IMR-90 (cell line): ENCODE measurements at regions not wholly inside any gene's neighbourhood (a gene's known extent, or its start where the extent isn't known, plus 50 kb on each side); places are given as distances from the start of the nearest gene placed in this dataset.

Experiments used
- ATAC-seq: fragments of 200-7000 bp; cut with Tn5 transposase; 2 replicates; pipeline ENCODE4 v1.9.1; 2020; ENCODE audit warnings: low read depth, mild to moderate bottlenecking, moderate library complexity
- BruUV-seq: library from RNA; stranded (reverse); fragments of 400-500 nt; replicated peaks from 2 replicates; lab custom pipeline; 2021; lab: Mats Ljungman, UMichigan
- CTCF ChIA-PET: fragments of 300-600 bp; formaldehyde crosslinking; extraction: SDS; loops from one replicate; lab custom pipeline; 2021; ENCODE audit warnings: antibody characterized with exemption; lab: Yijun Ruan, JAX
- POLR2A ChIA-PET: fragments of 300-600 bp; sonication (Branson Sonifier 250); formaldehyde crosslinking; loops from one replicate; lab custom pipeline; 2022; ENCODE audit warnings: antibody characterized with exemption; ENCODE audit not compliant: unreplicated experiment; lab: Charles Lee
- DNase-seq: peaks from one replicate; pipeline ENCODE4 v3.0.0; 2013
- H2AFZ ChIP-seq: replicated peaks from 2 replicates; pipeline ENCODE3; 2013; ENCODE audit warnings: low read length, mild to moderate bottlenecking; ENCODE audit not compliant: poor library complexity
- H2AK5ac ChIP-seq: 2 replicates; pipeline ENCODE4 v1.6.1; 2013; ENCODE audit warnings: low read depth, low read length, inconsistent platforms
- H2AK9ac ChIP-seq: replicated peaks from 2 replicates; pipeline ENCODE3; 2013; ENCODE audit warnings: mild to moderate bottlenecking, low read depth, low read length, moderate library complexity; ENCODE audit not compliant: poor library complexity
- H2BK120ac ChIP-seq: 2 replicates; pipeline ENCODE4 v1.6.1; 2013; ENCODE audit warnings: low read depth, low read length, inconsistent platforms
- H2BK15ac ChIP-seq: 3 replicates; pipeline ENCODE4 v1.6.1; 2013; ENCODE audit warnings: low read depth, low read length, inconsistent platforms
- H2BK20ac ChIP-seq: 2 replicates; pipeline ENCODE4 v1.6.1; 2013; ENCODE audit warnings: low read depth, mild to moderate bottlenecking, inconsistent platforms, low read length, moderate library complexity
- H2BK5ac ChIP-seq: 2 replicates; pipeline ENCODE4 v1.6.1; 2013; ENCODE audit warnings: mild to moderate bottlenecking, low read depth, low read length, inconsistent platforms; ENCODE audit not compliant: poor library complexity, severe bottlenecking
- H3K14ac ChIP-seq: replicated peaks from 2 replicates; pipeline ENCODE4 v1.6.1; 2013; ENCODE audit warnings: low read depth, low read length, inconsistent platforms
- H3K18ac ChIP-seq: 2 replicates; pipeline ENCODE4 v1.6.1; 2013; ENCODE audit warnings: low read depth, low read length, control low read depth
- H3K23ac ChIP-seq: 2 replicates; pipeline ENCODE4 v1.6.1; 2013; ENCODE audit warnings: low read depth, low read length, inconsistent platforms
- H3K27ac ChIP-seq: 2 replicates; pipeline ENCODE4 v1.5.1; 2013; ENCODE audit warnings: mild to moderate bottlenecking, control low read depth, low read length; ENCODE audit not compliant: insufficient read depth
- H3K27me3 ChIP-seq: 2 replicates; pipeline ENCODE4 v1.6.1; 2013; ENCODE audit warnings: low read length; ENCODE audit not compliant: control insufficient read depth, insufficient read depth
- H3K36me3 ChIP-seq: 2 replicates; pipeline ENCODE4 v1.6.1; 2013; ENCODE audit warnings: low read length, mixed read lengths; ENCODE audit not compliant: control insufficient read depth, insufficient read depth
- H3K4ac ChIP-seq: 2 replicates; pipeline ENCODE4 v1.6.1; 2013; ENCODE audit warnings: low read depth, low read length, inconsistent platforms
- H3K4me1 ChIP-seq: 2 replicates; pipeline ENCODE4 v1.6.1; 2013; ENCODE audit warnings: low read length, mixed read lengths; ENCODE audit not compliant: control insufficient read depth, insufficient read depth
- H3K4me2 ChIP-seq: 2 replicates; pipeline ENCODE4 v1.6.1; 2013; ENCODE audit warnings: low read depth, mild to moderate bottlenecking, control low read depth, low read length, moderate library complexity
- H3K4me3 ChIP-seq: 2 replicates; pipeline ENCODE4 v1.5.1; 2013; ENCODE audit warnings: low read depth, mild to moderate bottlenecking, control low read depth, low read length, moderate library complexity; ENCODE audit not compliant: insufficient read depth
- H3K56ac ChIP-seq: 2 replicates; pipeline ENCODE4 v1.6.1; 2013; ENCODE audit warnings: low read length, inconsistent platforms; ENCODE audit not compliant: insufficient read depth; ENCODE audit errors: extremely low read depth
- H3K79me1 ChIP-seq, 2 experiments: 2 replicates each; pipeline ENCODE4 v1.6.1; 2013; ENCODE audit warnings: low read length in 2 of 2, inconsistent platforms in 1 of 2, low read depth in 1 of 2
- H3K9ac ChIP-seq: 2 replicates; pipeline ENCODE4 v1.6.1; 2013; ENCODE audit warnings: low read depth, low read length, control low read depth
- H3K9me1 ChIP-seq: 2 replicates; pipeline ENCODE4 v1.6.1; 2013; ENCODE audit warnings: low read length, inconsistent platforms; ENCODE audit not compliant: insufficient read depth
- H3K9me3 ChIP-seq: 2 replicates; pipeline ENCODE4 v1.6.1; 2013; ENCODE audit warnings: low read length; ENCODE audit not compliant: control insufficient read depth, insufficient read depth
- H4K20me1 ChIP-seq: 2 replicates; pipeline ENCODE4 v1.6.1; 2013; ENCODE audit warnings: low read length, inconsistent platforms; ENCODE audit not compliant: insufficient read depth
- H4K5ac ChIP-seq: 2 replicates; pipeline ENCODE4 v1.6.1; 2013; ENCODE audit warnings: mild to moderate bottlenecking, low read depth, low read length, control low read depth
- H4K8ac ChIP-seq, 2 experiments: 2 replicates each; pipeline ENCODE4 v1.6.1; 2013; ENCODE audit warnings: low read depth in 2 of 2, low read length in 2 of 2, control low read depth in 1 of 2, inconsistent platforms in 1 of 2
- H4K91ac ChIP-seq: 2 replicates; pipeline ENCODE4 v1.6.1; 2013; ENCODE audit warnings: low read depth, low read length, inconsistent platforms; ENCODE audit not compliant: insufficient read depth
- BHLHE40 ChIP-seq: fragments of 150-350 bp; IDR thresholded peaks from 2 replicates; pipeline ENCODE4 v1.6.1; 2016; ENCODE audit warnings: mild to moderate bottlenecking, low read depth, low read length
- CHD1 ChIP-seq: IDR thresholded peaks from 2 replicates; pipeline ENCODE4 v1.6.1; 2012; ENCODE audit warnings: low read depth, low read length, improper control_type of control experiment
- FOS ChIP-seq: fragments of 150-350 bp; IDR thresholded peaks from 2 replicates; pipeline ENCODE4 v1.6.1; 2016; ENCODE audit warnings: low read depth, low read length
- MAFK ChIP-seq: IDR thresholded peaks from 2 replicates; pipeline ENCODE4 v1.6.1; 2012; ENCODE audit warnings: low read depth, low read length, improper control_type of control experiment
- MAZ ChIP-seq: IDR thresholded peaks from 2 replicates; pipeline ENCODE4 v1.6.1; 2012; ENCODE audit warnings: low read depth, mild to moderate bottlenecking, low read length, improper control_type of control experiment, moderate library complexity, borderline replicate concordance
- RAD21 ChIP-seq: IDR thresholded peaks from 2 replicates; pipeline ENCODE4 v1.6.1; 2012; ENCODE audit warnings: low read length, improper control_type of control experiment
- RCOR1 ChIP-seq: IDR thresholded peaks from 2 replicates; pipeline ENCODE4 v1.6.1; 2012; ENCODE audit warnings: mild to moderate bottlenecking, low read length, improper control_type of control experiment; ENCODE audit not compliant: insufficient replicate concordance
- RFX5 ChIP-seq: IDR thresholded peaks from 2 replicates; pipeline ENCODE4 v1.8.0; 2012; ENCODE audit warnings: low read depth, mild to moderate bottlenecking, low read length, moderate library complexity
- SMC3 ChIP-seq: fragments of 150-350 bp; IDR thresholded peaks from 2 replicates; pipeline ENCODE4 v1.6.1; 2016; ENCODE audit warnings: low read depth, mild to moderate bottlenecking, antibody characterized with exemption, low read length, moderate library complexity
- WGBS, 2 experiments: methylation state at CpG; one replicate each; pipeline versions ENCODE4 v1.1.5 to v1.1.7; 2013; ENCODE audit warnings: missing lambda C conversion rate in 2 of 2; ENCODE audit not compliant: insufficient read length in 1 of 2; ENCODE audit errors: extremely low coverage in 2 of 2; 5-methylcytosine and 5-hydroxymethylcytosine counted together
- dilution Hi-C: fragments of 300-500 bp; cut with HindIII; formaldehyde crosslinking; loops from one replicate; pipeline ENCODE4 v1.14.3; 2018; ENCODE audit warnings: low sequenced_read_pairs; ENCODE audit not compliant: unreplicated experiment
- in situ Hi-C: fragments of 300-500 bp; cut with MboI; formaldehyde crosslinking; loops from 3 replicates; pipeline ENCODE4 v1.14.3; 2019; ENCODE audit warnings: low sequenced_read_pairs, inconsistent platforms, mixed read lengths
- intact Hi-C: fragments of 100-400 bp; cut with micrococcal nuclease; formaldehyde crosslinking; loops from 2 replicates; pipeline ENCODE4 v1.10.0; 2022
- TF ChIP-seq, protein P1 (sequence below): conservative IDR thresholded peaks from 2 replicates; pipeline ENCODE4 v1.5.1; 2012; ENCODE audit warnings: mild to moderate bottlenecking, low read depth, low read length, improper control_type of control experiment

DNA sequence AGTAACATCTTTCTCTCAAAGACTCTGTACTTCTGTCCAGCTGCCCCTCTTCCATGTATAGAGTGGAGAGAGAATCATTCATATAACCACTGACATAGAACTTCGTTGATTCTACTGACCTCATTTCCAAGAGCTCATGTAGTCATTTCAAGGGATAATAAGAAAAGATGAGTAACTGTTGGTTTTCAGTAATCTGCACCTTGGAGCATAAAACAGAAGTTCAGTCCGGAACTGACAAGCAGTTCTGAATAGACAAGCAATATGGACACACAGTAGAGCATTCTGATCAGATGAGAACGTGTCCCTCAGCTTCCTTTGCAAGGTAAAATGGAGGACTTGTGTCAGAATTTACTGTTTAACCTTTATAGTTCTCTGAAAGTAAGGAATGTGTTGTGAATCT, 847.1 kb downstream of the REEP3 start:
- no peak for ATAC-seq

More for the DNA sequence above, 847.1 kb downstream of the REEP3 start:
- 69% methylated on average over 2 of the region's 3 CpGs; no CpG with 5 or more reads in 1 of the 2 experiments for WGBS, 2 experiments
- ChIA-PET CTCF (no interaction called here), POLR2A (no interaction called here)
- Histone ChIP-seq H3K79me1 (no peaks in the 10 kb centered on the region), H3K14ac (no peak overlapping the region), H2BK5ac (no peak overlapping the region), H2AK9ac (no peak overlapping the region), H3K4me1 (no peaks in the 10 kb centered on the region), H2AK5ac (no peak overlapping the region), H3K9me1 (no peaks in the 10 kb centered on the region), H4K20me1 (no peaks in the 10 kb centered on the region), H3K56ac (no peak overlapping the region), H3K18ac (no peak overlapping the region), H2BK20ac (no peak overlapping the region), H3K4ac (no peak overlapping the region), H3K23ac (no peak overlapping the region), H3K9ac (no peak overlapping the region), H3K27ac (no peak overlapping the region), H4K5ac (no peak overlapping the region), H3K9me3 (no peaks in the 10 kb centered on the region), H3K36me3 (no peaks in the 10 kb centered on the region), H3K4me3 (no peak overlapping the region), H2BK15ac (no peak overlapping the region), H2BK120ac (no peak overlapping the region), H2AFZ (no peak overlapping the region), H3K27me3 (no peaks in the 10 kb centered on the region), H4K91ac (no peak overlapping the region), H4K8ac (no peak overlapping the region), H3K4me2 (no peak overlapping the region)
- DNase-seq, result no peak
- in situ Hi-C loops (no loop called here), dilution Hi-C loops (no loop called here), intact Hi-C loops (no loop called here)
- no TSS peak for BruUV-seq
- TF ChIP-seq FOS (no peak), MAFK (no peak), BHLHE40 (no peak), CHD1 (no peak), RAD21 (no peak), RCOR1 (no peak), SMC3 (no peak), MAZ (no peak), RFX5 (no peak)
- TF ChIP-seq, protein P1, sequence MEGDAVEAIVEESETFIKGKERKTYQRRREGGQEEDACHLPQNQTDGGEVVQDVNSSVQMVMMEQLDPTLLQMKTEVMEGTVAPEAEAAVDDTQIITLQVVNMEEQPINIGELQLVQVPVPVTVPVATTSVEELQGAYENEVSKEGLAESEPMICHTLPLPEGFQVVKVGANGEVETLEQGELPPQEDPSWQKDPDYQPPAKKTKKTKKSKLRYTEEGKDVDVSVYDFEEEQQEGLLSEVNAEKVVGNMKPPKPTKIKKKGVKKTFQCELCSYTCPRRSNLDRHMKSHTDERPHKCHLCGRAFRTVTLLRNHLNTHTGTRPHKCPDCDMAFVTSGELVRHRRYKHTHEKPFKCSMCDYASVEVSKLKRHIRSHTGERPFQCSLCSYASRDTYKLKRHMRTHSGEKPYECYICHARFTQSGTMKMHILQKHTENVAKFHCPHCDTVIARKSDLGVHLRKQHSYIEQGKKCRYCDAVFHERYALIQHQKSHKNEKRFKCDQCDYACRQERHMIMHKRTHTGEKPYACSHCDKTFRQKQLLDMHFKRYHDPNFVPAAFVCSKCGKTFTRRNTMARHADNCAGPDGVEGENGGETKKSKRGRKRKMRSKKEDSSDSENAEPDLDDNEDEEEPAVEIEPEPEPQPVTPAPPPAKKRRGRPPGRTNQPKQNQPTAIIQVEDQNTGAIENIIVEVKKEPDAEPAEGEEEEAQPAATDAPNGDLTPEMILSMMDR, result no peak
